HEK293 (cell line): ENCODE measurements at regions not wholly inside any gene's neighbourhood (a gene's known extent, or its start where the extent isn't known, plus 50 kb on each side); places are given as distances from the start of the nearest gene placed in this dataset.
A peak's percentile ranks its signal among the peaks of the same experiment; 100 is the strongest.

Source experiments
- BCL6B ChIP-seq: fragments of 450-650 bp; formaldehyde crosslinking; IDR thresholded peaks from 2 replicates; pipeline ENCODE4 v1.5.1; 2017; ENCODE audit warnings: missing biosample characterization, missing genetic modification characterization
- GLI4 ChIP-seq: fragments of 450-650 bp; formaldehyde crosslinking; IDR thresholded peaks from 2 replicates; pipeline ENCODE4 v1.5.1; 2016; ENCODE audit warnings: missing biosample characterization, missing genetic modification characterization
- HOXC10 ChIP-seq: sonication (generic); formaldehyde crosslinking; IDR thresholded peaks from 2 replicates; pipeline ENCODE4 v1.8.1; 2023; ENCODE audit warnings: mild to moderate bottlenecking, missing genetic modification reagents
- KLF1 ChIP-seq: fragments of 450-650 bp; formaldehyde crosslinking; IDR thresholded peaks from 2 replicates; pipeline ENCODE4 v1.5.1; 2016; ENCODE audit warnings: missing biosample characterization, missing genetic modification characterization
- SP2 ChIP-seq: fragments of 450-650 bp; formaldehyde crosslinking; IDR thresholded peaks from 2 replicates; pipeline ENCODE4 v1.5.1; 2016; ENCODE audit warnings: missing biosample characterization, missing genetic modification characterization
- YY1 ChIP-seq: fragments of 450-650 bp; formaldehyde crosslinking; IDR thresholded peaks from 2 replicates; pipeline ENCODE4 v1.5.1; 2018; ENCODE audit warnings: missing biosample characterization, missing genetic modification characterization
- YY2 ChIP-seq: fragments of 450-650 bp; formaldehyde crosslinking; IDR thresholded peaks from 2 replicates; pipeline ENCODE4 v1.5.1; 2016; ENCODE audit warnings: missing biosample characterization, missing genetic modification characterization
- ZEB2 ChIP-seq: fragments of 450-650 bp; formaldehyde crosslinking; IDR thresholded peaks from 2 replicates; pipeline ENCODE4 v1.5.1; 2016; ENCODE audit warnings: missing biosample characterization, missing genetic modification characterization
- ZFP37 ChIP-seq: fragments of 450-650 bp; formaldehyde crosslinking; IDR thresholded peaks from 2 replicates; pipeline ENCODE4 v1.5.1; 2016; ENCODE audit warnings: missing biosample characterization, missing genetic modification characterization
- ZNF174 ChIP-seq: fragments of 450-650 bp; formaldehyde crosslinking; IDR thresholded peaks from 2 replicates; pipeline ENCODE4 v1.5.0; 2017; ENCODE audit warnings: missing biosample characterization, mild to moderate bottlenecking, missing genetic modification characterization
- ZNF18 ChIP-seq: fragments of 450-650 bp; formaldehyde crosslinking; IDR thresholded peaks from 2 replicates; pipeline ENCODE4 v1.5.1; 2016; ENCODE audit warnings: missing biosample characterization, missing genetic modification characterization
- ZNF23 ChIP-seq: fragments of 450-650 bp; formaldehyde crosslinking; IDR thresholded peaks from 2 replicates; pipeline ENCODE4 v1.5.1; 2016; ENCODE audit warnings: missing biosample characterization, missing genetic modification characterization, borderline replicate concordance
- ZNF239 ChIP-seq: fragments of 450-650 bp; formaldehyde crosslinking; IDR thresholded peaks from 2 replicates; pipeline ENCODE4 v1.5.1; 2016; ENCODE audit warnings: missing biosample characterization, missing genetic modification characterization
- ZNF280C ChIP-seq: fragments of 450-650 bp; formaldehyde crosslinking; IDR thresholded peaks from 2 replicates; pipeline ENCODE4 v1.5.1; 2016; ENCODE audit warnings: missing biosample characterization, missing genetic modification characterization
- ZNF292 ChIP-seq: fragments of 450-650 bp; formaldehyde crosslinking; IDR thresholded peaks from 2 replicates; pipeline ENCODE4 v1.5.1; 2016; ENCODE audit warnings: low read depth, missing biosample characterization, missing genetic modification characterization, borderline replicate concordance
- ZNF354C ChIP-seq: fragments of 450-650 bp; formaldehyde crosslinking; IDR thresholded peaks from 2 replicates; pipeline ENCODE4 v1.5.1; 2016; ENCODE audit warnings: missing biosample characterization, missing genetic modification characterization, low read depth, borderline replicate concordance
- ZNF366 ChIP-seq: fragments of 450-650 bp; formaldehyde crosslinking; conservative IDR thresholded peaks from 2 replicates; pipeline ENCODE4 v1.5.1; 2016; ENCODE audit warnings: missing biosample characterization, missing genetic modification characterization
- ZNF394 ChIP-seq: fragments of 450-650 bp; formaldehyde crosslinking; IDR thresholded peaks from 2 replicates; pipeline ENCODE4 v1.5.1; 2016; ENCODE audit warnings: missing biosample characterization, missing genetic modification characterization, mild to moderate bottlenecking, moderate library complexity, borderline replicate concordance
- ZNF529 ChIP-seq: fragments of 450-650 bp; formaldehyde crosslinking; IDR thresholded peaks from 2 replicates; pipeline ENCODE4 v1.5.1; 2017; ENCODE audit warnings: missing genetic modification characterization, missing biosample characterization; ENCODE audit not compliant: insufficient replicate concordance
- ZNF621 ChIP-seq: fragments of 450-650 bp; formaldehyde crosslinking; IDR thresholded peaks from 2 replicates; pipeline ENCODE4 v1.5.1; 2017; ENCODE audit warnings: missing biosample characterization, missing genetic modification characterization
- ZNF654 ChIP-seq: fragments of 450-650 bp; formaldehyde crosslinking; IDR thresholded peaks from 2 replicates; pipeline ENCODE4 v1.5.1; 2016; ENCODE audit warnings: low read depth, missing biosample characterization, missing genetic modification characterization
- ZNF660 ChIP-seq: fragments of 450-650 bp; IDR thresholded peaks from 2 replicates; pipeline ENCODE4 v1.5.1; 2018; ENCODE audit warnings: missing biosample characterization, mild to moderate bottlenecking, missing genetic modification characterization
- ZNF701 ChIP-seq: fragments of 450-650 bp; formaldehyde crosslinking; IDR thresholded peaks from 2 replicates; pipeline ENCODE4 v1.5.1; 2016; ENCODE audit warnings: missing biosample characterization, missing genetic modification characterization
- ZNF704 ChIP-seq: fragments of 450-650 bp; formaldehyde crosslinking; IDR thresholded peaks from 2 replicates; pipeline ENCODE4 v1.5.1; 2016; ENCODE audit warnings: missing biosample characterization, missing genetic modification characterization
- ZNF785 ChIP-seq: fragments of 450-650 bp; formaldehyde crosslinking; IDR thresholded peaks from 2 replicates; pipeline ENCODE4 v1.5.1; 2016; ENCODE audit warnings: missing biosample characterization, missing genetic modification characterization
- ZSCAN18 ChIP-seq: fragments of 450-650 bp; formaldehyde crosslinking; IDR thresholded peaks from 2 replicates; pipeline ENCODE4 v1.5.1; 2016; ENCODE audit warnings: missing biosample characterization, missing genetic modification characterization
- ZSCAN23 ChIP-seq: fragments of 450-650 bp; formaldehyde crosslinking; IDR thresholded peaks from 2 replicates; pipeline ENCODE4 v1.5.1; 2016; ENCODE audit warnings: missing biosample characterization, missing genetic modification characterization
- ZSCAN30 ChIP-seq: fragments of 450-650 bp; IDR thresholded peaks from 2 replicates; pipeline ENCODE4 v1.5.1; 2018; ENCODE audit warnings: missing biosample characterization, mild to moderate bottlenecking, missing genetic modification characterization, moderate library complexity
- TF ChIP-seq, protein P1 (sequence below): fragments of 450-650 bp; formaldehyde crosslinking; IDR thresholded peaks from 2 replicates; pipeline ENCODE4 v1.5.1; 2016; ENCODE audit warnings: missing biosample characterization, missing genetic modification characterization
- TF ChIP-seq, protein P2 (sequence below): IDR thresholded peaks from 2 replicates; pipeline ENCODE4 v1.6.1; 2011; ENCODE audit warnings: mild to moderate bottlenecking, low read depth, low read length, borderline replicate concordance

DNA sequence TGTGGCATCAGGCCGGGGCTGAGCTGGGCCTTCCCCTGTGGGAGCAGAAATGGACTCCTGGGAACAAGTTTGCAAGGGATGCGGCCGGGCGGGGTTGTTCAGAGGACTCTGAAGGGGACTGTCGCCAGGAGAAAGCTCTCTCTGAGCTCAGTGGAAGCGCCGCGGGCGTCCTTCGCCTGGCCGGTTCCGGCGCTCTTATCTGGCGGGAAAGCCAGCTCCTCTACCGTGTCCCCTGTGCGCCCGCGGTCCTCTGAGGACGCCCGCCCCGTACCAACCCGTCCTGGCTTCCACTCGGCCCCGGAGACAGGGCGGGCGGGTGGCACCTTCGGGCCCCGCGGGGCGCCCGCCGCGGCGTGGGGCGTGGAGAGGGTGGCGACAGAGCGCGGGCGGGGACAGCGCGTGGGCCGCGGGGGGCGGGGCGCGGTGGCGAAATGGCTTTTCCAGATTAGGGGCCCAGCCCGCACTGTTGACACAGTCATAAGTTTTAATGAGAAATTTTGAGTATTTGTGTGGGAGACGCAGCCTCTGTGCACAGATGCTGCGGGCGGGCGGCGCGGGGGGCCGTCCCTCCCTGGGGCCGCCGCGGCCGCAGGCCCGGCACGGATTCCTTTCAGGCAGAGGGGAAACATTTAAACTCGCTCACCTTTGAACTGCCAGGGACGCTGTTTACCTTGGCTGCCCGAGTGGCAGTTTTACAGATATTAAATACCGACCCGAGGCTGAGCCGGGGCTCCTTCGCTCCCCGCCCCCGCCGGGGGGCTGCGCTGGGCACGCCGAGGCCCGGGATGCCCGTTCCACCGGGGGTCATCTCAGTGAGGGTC lies 70.2 kb downstream of the FOXD2 start (continued):
- TF ChIP-seq ZNF292 (tag by site-specific recombination) (no peak), ZSCAN23 (no peak), ZNF174 (tag by site-specific recombination) (no peak), KLF1 (peak; percentile 94), ZFP37 (no peak), YY1 (tag by site-specific recombination) (no peak; the same call in 1 of the 2 replicates), ZSCAN18 (tag by site-specific recombination) (no peak), ZNF239 (no peak), ZNF280C (tag by site-specific recombination) (no peak), ZNF660 (0 out of 2 replicates have a peak, but pooled peaks have one; percentile 54), BCL6B (tag by site-specific recombination) (no peak), ZSCAN30 (peak; percentile 96), ZNF366 (tag by site-specific recombination) (peak; percentile 25; the same call in 1 of the 2 replicates), ZNF701 (no peak), ZNF704 (no peak), ZNF621 (tag by site-specific recombination) (no peak), HOXC10 (no peak), ZNF785 (tag by site-specific recombination) (no peak), ZNF354C (tag by site-specific recombination) (no peak), ZNF394 (peak; percentile 40; the same call in 1 of the 2 replicates), SP2 (tag by site-specific recombination) (no peak; the same call in 1 of the 2 replicates), ZNF529 (tag by site-specific recombination) (no peak), ZNF654 (tag by site-specific recombination) (no peak), GLI4 (tag by site-specific recombination) (no peak), ZNF18 (tag by site-specific recombination) (peak; percentile 13; the same call in 1 of the 2 replicates), ZEB2 (tag by site-specific recombination) (peak; percentile 17), YY2 (tag by site-specific recombination) (no peak), ZNF23 (no peak)
- TF ChIP-seq, protein P1, sequence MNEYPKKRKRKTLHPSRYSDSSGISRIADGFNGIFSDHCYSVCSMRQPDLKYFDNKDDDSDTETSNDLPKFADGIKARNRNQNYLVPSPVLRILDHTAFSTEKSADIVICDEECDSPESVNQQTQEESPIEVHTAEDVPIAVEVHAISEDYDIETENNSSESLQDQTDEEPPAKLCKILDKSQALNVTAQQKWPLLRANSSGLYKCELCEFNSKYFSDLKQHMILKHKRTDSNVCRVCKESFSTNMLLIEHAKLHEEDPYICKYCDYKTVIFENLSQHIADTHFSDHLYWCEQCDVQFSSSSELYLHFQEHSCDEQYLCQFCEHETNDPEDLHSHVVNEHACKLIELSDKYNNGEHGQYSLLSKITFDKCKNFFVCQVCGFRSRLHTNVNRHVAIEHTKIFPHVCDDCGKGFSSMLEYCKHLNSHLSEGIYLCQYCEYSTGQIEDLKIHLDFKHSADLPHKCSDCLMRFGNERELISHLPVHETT (tag by site-specific recombination): no peak
- TF ChIP-seq, protein P2, sequence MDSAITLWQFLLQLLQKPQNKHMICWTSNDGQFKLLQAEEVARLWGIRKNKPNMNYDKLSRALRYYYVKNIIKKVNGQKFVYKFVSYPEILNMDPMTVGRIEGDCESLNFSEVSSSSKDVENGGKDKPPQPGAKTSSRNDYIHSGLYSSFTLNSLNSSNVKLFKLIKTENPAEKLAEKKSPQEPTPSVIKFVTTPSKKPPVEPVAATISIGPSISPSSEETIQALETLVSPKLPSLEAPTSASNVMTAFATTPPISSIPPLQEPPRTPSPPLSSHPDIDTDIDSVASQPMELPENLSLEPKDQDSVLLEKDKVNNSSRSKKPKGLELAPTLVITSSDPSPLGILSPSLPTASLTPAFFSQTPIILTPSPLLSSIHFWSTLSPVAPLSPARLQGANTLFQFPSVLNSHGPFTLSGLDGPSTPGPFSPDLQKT: no peak
